ENCODE measurements at regions not wholly inside any gene's neighbourhood (a gene's known extent, or its start where the extent isn't known, plus 50 kb on each side); places are given as distances from the start of the nearest gene placed in this dataset.

DNA sequence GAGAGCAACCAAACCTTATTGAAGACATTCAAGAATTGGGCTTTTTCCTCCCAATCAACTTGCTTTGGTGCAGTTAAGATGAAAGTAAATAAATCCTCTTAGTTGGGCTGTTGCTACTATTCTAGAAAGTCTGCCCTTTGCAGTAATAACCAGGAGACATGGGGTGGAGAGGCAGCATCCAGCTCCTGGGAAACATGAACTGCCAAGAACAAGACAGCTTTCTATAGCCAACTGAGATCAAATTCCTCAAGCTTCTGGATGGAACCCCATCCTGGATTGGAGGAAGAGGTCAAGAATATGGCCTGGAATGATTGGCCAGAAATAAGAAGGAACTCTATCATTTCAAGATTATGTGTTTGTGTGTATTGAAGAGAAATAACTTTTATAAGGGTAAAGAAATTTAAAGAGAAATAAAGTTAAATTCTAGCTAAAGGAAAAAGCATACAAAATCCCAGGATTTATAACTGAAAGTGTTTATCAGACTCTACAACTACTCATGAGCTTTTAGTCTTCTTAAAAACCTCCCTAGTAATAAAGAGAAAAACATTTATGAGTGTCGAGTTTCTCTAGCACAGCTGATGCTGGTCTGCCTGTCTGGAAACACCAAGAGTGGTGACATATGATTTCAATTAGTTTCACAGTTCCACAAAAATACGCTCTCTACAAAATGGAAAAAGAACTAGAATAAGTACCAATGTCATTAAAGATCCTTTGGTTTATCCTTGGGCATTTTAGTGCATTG lies 70.1 kb upstream of the COL1A2 start:
- DNase-seq: no peak

DNA sequence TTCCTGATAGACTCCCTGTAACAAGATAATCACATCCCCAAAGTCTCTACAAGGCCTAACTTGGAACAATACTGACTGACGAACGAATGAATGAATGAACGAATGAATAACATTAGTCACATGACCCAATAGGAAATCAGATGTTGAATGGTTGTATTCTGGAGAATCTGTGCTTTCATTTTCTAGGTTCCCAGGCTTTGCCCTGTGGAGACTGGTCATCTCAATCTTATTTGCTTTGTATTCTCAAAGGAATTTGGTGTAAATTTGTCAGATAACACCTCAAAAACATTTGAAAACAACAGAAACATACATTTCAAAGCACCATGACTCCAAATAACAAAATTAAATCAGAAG lies 69.6 kb upstream of the COL1A2 start:
- DNase-seq: no peak

DNA sequence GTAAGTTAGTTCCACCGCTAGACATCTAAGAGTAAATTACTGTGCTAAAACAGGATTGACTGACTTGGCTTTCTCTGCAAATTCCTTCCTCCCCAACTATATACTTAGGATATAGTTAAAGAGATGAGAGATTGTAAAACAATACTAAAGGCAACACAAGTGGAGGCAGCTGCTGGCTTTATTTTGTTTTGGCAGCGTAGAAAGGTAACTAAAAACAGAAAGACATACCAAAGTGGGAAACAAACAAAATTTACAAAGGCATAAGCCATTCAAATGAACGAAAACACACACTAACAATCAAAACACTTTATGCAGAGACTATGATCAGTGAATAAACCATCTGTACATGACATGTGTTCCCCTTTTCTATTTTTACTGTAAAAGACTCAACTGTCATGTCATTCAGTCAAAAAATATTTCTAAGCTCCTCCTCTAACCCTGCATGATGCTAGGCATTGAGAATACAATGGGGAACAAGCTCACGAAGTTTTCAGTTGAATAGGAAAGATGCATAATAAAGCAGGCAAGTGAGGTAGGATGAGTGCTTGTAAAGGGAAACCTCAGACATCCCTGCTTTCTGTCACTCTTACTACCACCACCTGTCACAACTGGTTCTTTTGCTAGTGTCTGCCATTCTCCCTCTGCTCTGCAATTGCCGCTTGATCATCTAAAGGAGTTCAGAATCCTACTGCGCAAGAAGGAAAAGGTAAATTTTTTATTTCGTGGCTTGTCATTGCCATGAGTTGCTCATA lies 64.2 kb upstream of the COL1A2 start:
- DNase-seq: no peak

DNA sequence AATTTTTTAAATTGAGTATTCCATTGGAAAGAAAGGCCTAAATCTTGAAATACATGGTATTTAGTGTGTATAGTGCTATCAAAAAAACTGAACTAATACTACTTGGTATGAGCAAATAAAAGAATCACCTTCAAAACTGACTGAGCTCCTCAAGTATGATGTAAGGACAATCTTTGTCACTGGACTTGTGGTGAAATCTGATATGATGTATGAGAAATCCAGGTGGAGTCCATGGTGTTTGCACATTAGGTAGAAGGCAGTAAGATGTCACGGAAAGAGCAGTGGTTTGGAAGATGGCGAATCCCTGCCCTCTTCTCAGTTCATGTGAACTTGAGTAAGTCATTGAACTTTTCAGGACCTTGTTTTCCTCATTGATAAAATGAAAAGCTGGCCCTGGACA lies 62.1 kb upstream of the COL1A2 start:
- no peak for DNase-seq

DNA sequence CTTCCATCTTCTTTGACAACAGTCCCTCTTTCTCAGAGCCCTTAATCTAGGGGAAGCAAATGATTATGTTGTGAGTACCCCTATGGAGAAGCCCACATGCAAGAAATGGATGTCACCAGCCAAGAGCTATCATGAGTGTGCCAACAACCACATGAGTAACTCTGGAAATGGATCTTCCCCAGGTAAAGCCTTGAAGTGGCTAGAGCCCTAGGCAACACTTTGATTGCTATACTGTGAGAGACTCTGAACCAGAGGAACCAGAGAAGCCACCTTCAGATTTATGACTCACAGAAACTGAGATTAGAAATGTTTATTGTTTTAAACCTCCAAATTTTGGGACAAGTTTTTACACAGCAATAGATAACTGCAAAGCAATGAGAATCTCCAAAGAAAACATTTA lies 60.9 kb upstream of the COL1A2 start:
- DNase-seq: no peak

DNA sequence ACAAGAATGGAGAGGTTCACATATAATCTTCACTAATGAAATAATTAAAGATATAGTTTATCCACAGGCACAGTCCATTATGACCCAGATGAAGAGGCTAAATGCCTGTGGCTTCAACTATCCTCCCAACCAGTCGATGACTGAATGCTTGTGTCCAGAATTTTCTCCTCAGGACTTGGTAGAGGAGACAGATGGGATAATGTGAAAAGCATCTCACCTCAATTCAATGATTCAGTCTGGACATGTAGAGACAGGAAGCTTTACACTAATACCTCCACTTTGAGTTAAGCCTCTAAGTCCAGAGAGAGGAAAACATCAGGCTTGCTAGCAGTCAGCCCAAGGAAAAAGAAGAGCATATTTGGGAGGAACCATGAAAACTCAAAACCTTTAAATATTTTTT lies 59.1 kb upstream of the COL1A2 start:
- DNase-seq: no peak

DNA sequence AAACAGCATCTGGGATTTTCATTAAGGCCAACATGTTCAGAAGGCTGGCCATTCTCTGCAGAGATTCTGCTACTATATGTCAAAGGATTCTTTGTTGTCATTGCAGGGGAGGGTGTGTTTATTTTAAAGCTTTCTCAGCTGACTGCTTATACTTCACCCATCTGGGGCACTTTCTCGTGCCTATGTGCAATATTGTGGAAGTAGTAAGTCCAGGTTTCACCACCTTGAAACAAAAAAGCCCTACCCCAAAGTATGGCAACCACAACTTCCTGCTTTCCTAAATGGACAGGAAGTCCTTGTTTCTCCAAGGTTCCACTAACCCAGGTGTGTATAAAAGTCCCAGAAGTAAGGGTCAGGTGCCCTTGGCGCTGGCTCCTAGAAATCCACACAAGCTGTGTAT lies 58.7 kb upstream of the COL1A2 start:
- no peak for DNase-seq

DNA sequence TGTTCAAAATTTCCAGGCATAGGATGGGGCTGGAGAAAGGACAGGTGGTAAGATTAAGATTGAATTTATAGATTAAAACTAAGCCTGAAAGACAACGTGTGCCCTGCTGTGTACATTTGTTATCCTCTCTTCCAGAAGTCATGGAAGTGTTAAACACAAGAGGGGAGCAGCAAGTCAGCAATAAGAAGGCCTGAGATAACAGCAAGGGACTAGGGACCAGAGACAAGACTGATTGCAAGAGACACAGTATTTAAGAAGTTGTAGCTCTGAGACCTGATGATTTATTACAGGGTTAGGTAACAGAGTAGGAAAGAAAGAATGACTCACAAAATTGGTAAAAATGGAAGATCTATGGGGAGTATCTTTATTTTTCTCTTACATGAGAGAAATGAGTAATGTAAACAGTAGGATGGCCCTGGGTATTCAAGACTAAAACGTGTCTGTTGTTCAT lies 55.7 kb upstream of the COL1A2 start:
- no peak for DNase-seq

DNA sequence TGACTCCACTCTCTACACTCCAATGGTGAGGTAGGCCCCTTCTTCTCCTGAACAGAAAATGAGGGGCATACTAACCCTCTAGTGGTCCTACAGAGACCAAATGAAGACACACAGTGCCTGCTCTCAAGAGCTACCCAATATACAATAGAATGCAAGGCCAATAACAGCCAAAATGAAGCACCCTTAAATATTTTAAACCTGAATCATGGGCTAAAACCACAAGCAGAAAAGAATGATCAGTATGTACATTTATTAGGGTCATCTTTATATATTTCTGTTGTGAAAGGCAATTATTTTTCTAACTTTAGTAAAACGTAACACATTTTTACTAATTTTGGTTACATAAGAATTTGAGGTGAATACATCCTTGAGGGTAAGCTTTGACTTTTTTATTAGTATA lies 49.9 kb upstream of the COL1A2 start:
- DNase-seq: no peak

All from activated CD4-positive, alpha-beta T cell treated with anti-CD3 and anti-CD28 coated beads, Interleukin-2, amount 50 U/mL, for 1 hour (primary cell).